NCI-H748 (cell line): ENCODE measurements at regions not wholly inside any gene's neighbourhood (a gene's known extent, or its start where the extent isn't known, plus 50 kb on each side); places are given as distances from the start of the nearest gene placed in this dataset.

Source experiments
- DNase-seq: peaks from one replicate; lab custom pipeline; 2025; ENCODE audit not compliant: unreplicated experiment; lab: John Stamatoyannopoulos, UW

GRCh38 chr4:122038896-122039295 lies 87.0 kb upstream of the TRPC3 start:
- DNase-seq = no peak

- no peak for DNase-seq
Measured at GRCh38 chr4:122034619-122035018, 82.8 kb upstream of the TRPC3 start.

- DNase-seq = no peak
Measured at GRCh38 chr4:122027203-122027602, 75.3 kb upstream of the TRPC3 start.

GRCh38 chr4:122017296-122017695 lies 65.4 kb upstream of the TRPC3 start:
- DNase-seq = no peak

GRCh38 chr4:122015203-122015602 lies 63.3 kb upstream of the TRPC3 start:
- no peak for DNase-seq

- no peak for DNase-seq
Measured at GRCh38 chr4:122012735-122013134, 60.9 kb upstream of the TRPC3 start.

GRCh38 chr4:122010610-122011009 lies 58.8 kb upstream of the TRPC3 start:
- peak; percentile 1 for DNase-seq

GRCh38 chr4:122009524-122009923 lies 57.7 kb upstream of the TRPC3 start:
- no peak for DNase-seq

GRCh38 chr4:122007016-122007415 lies 55.2 kb upstream of the TRPC3 start:
- no peak for DNase-seq

- DNase-seq = no peak
Measured at GRCh38 chr4:122005064-122005755, 53.4 kb upstream of the TRPC3 start.

- peak; percentile 48 for DNase-seq
Measured at GRCh38 chr4:122003335-122003734, 51.5 kb upstream of the TRPC3 start.
